Testis (tissue), 2 donors: ENCODE measurements at regions not wholly inside any gene's neighbourhood (a gene's known extent, or its start where the extent isn't known, plus 50 kb on each side); places are given as distances from the start of the nearest gene placed in this dataset.

Experiments used
- CTCF ChIP-seq, 3 experiments: fragments of 450-650 bp in 2 of 3; fragments of 200-600 bp in 1 of 3; sonication (generic) in 1 of 3; IDR thresholded peaks; one replicate each; pipeline ENCODE4 v1.5.1; 2016 to 2019; ENCODE audit warnings: antibody characterized with exemption in 3 of 3, mild to moderate bottlenecking in 2 of 3, moderate library complexity in 1 of 3
- POLR2A ChIP-seq: fragments of 450-650 bp; IDR thresholded peaks from one replicate; pipeline ENCODE4 v1.6.1; 2017; ENCODE audit warnings: antibody characterized with exemption, mild to moderate bottlenecking, moderate library complexity

GRCh38 chr5:90161414-90161813 lies 248.1 kb downstream of the CETN3 start:
- no peak for TF ChIP-seq POLR2A
- no peak for TF ChIP-seq CTCF (IDR thresholded peaks at IDR 0.05)
